Activated CD4-positive, alpha-beta T cell treated with anti-CD3 and anti-CD28 coated beads, Interleukin-2, amount 10 ng/mL, durations not matched to agents 24 days and 14 days (primary cell): ENCODE measurements at regions not wholly inside any gene's neighbourhood (a gene's known extent, or its start where the extent isn't known, plus 50 kb on each side); places are given as distances from the start of the nearest gene placed in this dataset.
A peak's percentile ranks its signal among the peaks of the same experiment; 100 is the strongest.

Experiments used
- DNase-seq: peaks from one replicate; pipeline ENCODE4 v3.0.0; 2022
- H3K27ac Mint-ChIP-seq: one replicate; pipeline ENCODE4 v1.8.0; 2022; ENCODE audit warnings: mild to moderate bottlenecking, mixed read lengths
- H3K27me3 Mint-ChIP-seq: one replicate; pipeline ENCODE4 v1.8.0; 2022; ENCODE audit warnings: mixed read lengths
- H3K36me3 Mint-ChIP-seq: one replicate; pipeline ENCODE4 v1.8.0; 2022; ENCODE audit warnings: low read depth, mild to moderate bottlenecking, mixed read lengths
- H3K4me1 Mint-ChIP-seq: one replicate; pipeline ENCODE4 v1.8.0; 2021; ENCODE audit warnings: mixed read lengths
- H3K4me3 Mint-ChIP-seq: one replicate; pipeline ENCODE4 v1.8.0; 2022; ENCODE audit warnings: mild to moderate bottlenecking, moderate library complexity, mixed read lengths
- H3K9me3 Mint-ChIP-seq: one replicate; pipeline ENCODE4 v1.8.0; 2021; ENCODE audit warnings: mixed read lengths
- intact Hi-C: fragments of 100-400 bp; cut with micrococcal nuclease; formaldehyde crosslinking; loops from one replicate; pipeline ENCODE4 v1.15.1; 2023

- Mint-ChIP-seq H3K4me1 (no peaks in the 10 kb centered on the region), H3K4me3 (no peak overlapping the region)
- intact Hi-C loops, result no loop called here
Measured at GRCh38 chr1:219477861-219478260, 135.0 kb downstream of the ZC3H11B start.

GRCh38 chr1:219476716-219477115 is 136.2 kb downstream of the ZC3H11B start:
- no peak for DNase-seq
- H3K27me3 Mint-ChIP-seq, result no peaks in the 10 kb centered on the region
- H3K27ac Mint-ChIP-seq, result no peak overlapping the region
- no peaks in the 10 kb centered on the region for H3K4me1 Mint-ChIP-seq
- intact Hi-C loops, result no loop called here
- H3K9me3 Mint-ChIP-seq, result no peaks in the 10 kb centered on the region
- H3K4me3 Mint-ChIP-seq, result no peak overlapping the region
- H3K36me3 Mint-ChIP-seq, result no peaks in the 10 kb centered on the region

More at GRCh38 chr1:219477861-219478260, 135.0 kb downstream of the ZC3H11B start:
- Mint-ChIP-seq H3K27me3 (no peaks in the 10 kb centered on the region), H3K27ac (no peak overlapping the region), H3K36me3 (no peaks in the 10 kb centered on the region), H3K9me3 (no peaks in the 10 kb centered on the region)
- DNase-seq, result no peak

GRCh38 chr1:219476116-219476515 is 136.8 kb downstream of the ZC3H11B start:
- H3K27me3 Mint-ChIP-seq, result no peaks in the 10 kb centered on the region
- no peak overlapping the region for H3K27ac Mint-ChIP-seq
- H3K4me1 Mint-ChIP-seq, result no peaks in the 10 kb centered on the region
- no peak for DNase-seq
- no peak overlapping the region for H3K4me3 Mint-ChIP-seq
- intact Hi-C loops, result no loop called here
- H3K36me3 Mint-ChIP-seq, result no peaks in the 10 kb centered on the region
- H3K9me3 Mint-ChIP-seq, result no peaks in the 10 kb centered on the region

DNA sequence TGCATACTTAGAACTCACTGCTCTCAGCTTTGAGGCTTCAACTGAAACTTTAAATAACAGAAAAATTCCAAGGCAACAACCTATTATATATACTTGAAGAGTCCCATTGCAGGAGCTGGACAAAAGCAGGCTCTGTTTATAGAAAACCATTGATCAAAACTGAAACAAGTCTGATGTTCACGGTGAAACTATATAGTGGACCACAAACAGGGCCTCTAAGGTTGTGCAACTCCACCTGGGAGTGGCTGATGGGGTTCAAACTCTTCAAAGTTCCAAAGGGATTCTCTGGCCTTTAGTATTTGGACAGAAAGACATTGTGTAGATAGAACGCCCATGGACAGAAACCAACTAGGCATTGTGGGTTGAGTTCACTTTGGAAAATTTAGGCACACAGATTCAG is 140.3 kb downstream of the ZC3H11B start:
- no peaks in the 10 kb centered on the region for H3K36me3 Mint-ChIP-seq
- intact Hi-C loops, result no loop called here
- no peaks in the 10 kb centered on the region for H3K4me1 Mint-ChIP-seq
- H3K27ac Mint-ChIP-seq, result no peak overlapping the region
- DNase-seq, result no peak
- no peak overlapping the region for H3K4me3 Mint-ChIP-seq
- H3K27me3 Mint-ChIP-seq, result no peaks in the 10 kb centered on the region
- H3K9me3 Mint-ChIP-seq, result peaks cover 5% of the 10 kb centered on the region

- peaks cover 1% of the 10 kb centered on the region for H3K4me1 Mint-ChIP-seq
- H3K27ac Mint-ChIP-seq, result peak overlapping the region; percentile 44
- no peaks in the 10 kb centered on the region for H3K27me3 Mint-ChIP-seq
- intact Hi-C loops, result loop anchor here (5.0 kb wide), 1 partner anchor 35 kb away; no protein-coding TSS in a partner anchor
- no peaks in the 10 kb centered on the region for H3K36me3 Mint-ChIP-seq
- H3K4me3 Mint-ChIP-seq, result no peak overlapping the region
- no peak for DNase-seq
- peaks cover 5% of the 10 kb centered on the region for H3K9me3 Mint-ChIP-seq
Measured at GRCh38 chr1:219467524-219467923, 145.4 kb downstream of the ZC3H11B start.

DNA sequence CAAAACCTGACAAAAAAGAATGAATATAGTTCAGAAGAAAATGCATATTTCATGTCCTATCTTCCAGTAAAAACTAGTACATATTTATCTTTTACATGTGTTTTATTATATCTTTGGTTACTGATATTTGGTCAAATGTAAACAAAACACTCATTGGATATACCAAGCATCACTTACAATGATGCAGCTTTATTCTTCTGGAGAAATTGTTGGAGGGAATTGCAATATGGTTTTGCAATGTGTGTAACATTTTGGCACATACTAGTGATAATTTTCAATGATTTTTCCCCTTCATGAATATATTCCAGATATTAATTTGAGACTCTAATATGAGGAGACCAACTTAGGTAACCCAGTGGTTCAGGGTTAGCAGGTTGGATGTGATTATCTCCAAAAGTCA is 146.1 kb downstream of the ZC3H11B start:
- peaks cover 5% of the 10 kb centered on the region for H3K9me3 Mint-ChIP-seq
- no peak overlapping the region for H3K27ac Mint-ChIP-seq
- peaks cover 6% of the 10 kb centered on the region for H3K4me1 Mint-ChIP-seq
- no peaks in the 10 kb centered on the region for H3K27me3 Mint-ChIP-seq
- DNase-seq, result no peak
- no peak overlapping the region for H3K4me3 Mint-ChIP-seq
- H3K36me3 Mint-ChIP-seq, result no peaks in the 10 kb centered on the region
- intact Hi-C loops, result loop anchor here (5.0 kb wide), 1 partner anchor 34 kb away; no protein-coding TSS in a partner anchor

- Mint-ChIP-seq H3K27me3 (no peaks in the 10 kb centered on the region), H3K4me1 (peaks cover 9% of the 10 kb centered on the region), H3K36me3 (no peaks in the 10 kb centered on the region), H3K9me3 (peaks cover 5% of the 10 kb centered on the region), H3K27ac (peak overlapping the region; percentile 80), H3K4me3 (no peak overlapping the region)
- no peak for DNase-seq
- intact Hi-C loops, result loop anchor here (5.0 kb wide), 1 partner anchor 33 kb away; no protein-coding TSS in a partner anchor
Measured at GRCh38 chr1:219465212-219466093, 147.5 kb downstream of the ZC3H11B start.

- H3K27ac Mint-ChIP-seq, result no peak overlapping the region
- H3K27me3 Mint-ChIP-seq, result no peaks in the 10 kb centered on the region
- no peaks in the 10 kb centered on the region for H3K36me3 Mint-ChIP-seq
- DNase-seq, result no peak
- H3K4me3 Mint-ChIP-seq, result no peak overlapping the region
- intact Hi-C loops, result no loop called here
- peaks cover 11% of the 10 kb centered on the region for H3K4me1 Mint-ChIP-seq
- H3K9me3 Mint-ChIP-seq, result peaks cover 5% of the 10 kb centered on the region
Measured at GRCh38 chr1:219463636-219464035, 149.3 kb downstream of the ZC3H11B start.

GRCh38 chr1:219461981-219462400 is 150.9 kb downstream of the ZC3H11B start:
- intact Hi-C loops, result no loop called here

GRCh38 chr1:219460896-219461815 is 151.7 kb downstream of the ZC3H11B start:
- intact Hi-C loops, result no loop called here
- no peaks in the 10 kb centered on the region for H3K9me3 Mint-ChIP-seq
- no peak overlapping the region for H3K4me3 Mint-ChIP-seq
- no peaks in the 10 kb centered on the region for H3K27me3 Mint-ChIP-seq
- H3K36me3 Mint-ChIP-seq, result no peaks in the 10 kb centered on the region
- peaks cover 11% of the 10 kb centered on the region for H3K4me1 Mint-ChIP-seq
- no peak for DNase-seq
- peak overlapping the region; percentile 6 for H3K27ac Mint-ChIP-seq

More at GRCh38 chr1:219461981-219462400, 150.9 kb downstream of the ZC3H11B start:
- Mint-ChIP-seq H3K9me3 (no peaks in the 10 kb centered on the region), H3K27me3 (no peaks in the 10 kb centered on the region), H3K4me3 (no peak overlapping the region), H3K36me3 (no peaks in the 10 kb centered on the region), H3K4me1 (peaks cover 11% of the 10 kb centered on the region), H3K27ac (peak overlapping the region; percentile 3)
- DNase-seq, result no peak

GRCh38 chr1:219460081-219460895 is 152.6 kb downstream of the ZC3H11B start:
- Mint-ChIP-seq H3K36me3 (no peaks in the 10 kb centered on the region), H3K4me1 (peaks cover 11% of the 10 kb centered on the region), H3K4me3 (no peak overlapping the region), H3K27me3 (no peaks in the 10 kb centered on the region), H3K9me3 (no peaks in the 10 kb centered on the region), H3K27ac (peak overlapping the region; percentile 6)
- DNase-seq, result no peak
- intact Hi-C loops, result no loop called here

- H3K27ac Mint-ChIP-seq, result no peak overlapping the region
- no peaks in the 10 kb centered on the region for H3K36me3 Mint-ChIP-seq
- DNase-seq, result no peak
- H3K4me1 Mint-ChIP-seq, result peaks cover 11% of the 10 kb centered on the region
- no peaks in the 10 kb centered on the region for H3K9me3 Mint-ChIP-seq
- no peaks in the 10 kb centered on the region for H3K27me3 Mint-ChIP-seq
- intact Hi-C loops, result no loop called here
- no peak overlapping the region for H3K4me3 Mint-ChIP-seq
Measured at GRCh38 chr1:219459351-219460080, 153.4 kb downstream of the ZC3H11B start.

- Mint-ChIP-seq H3K27ac (no peak overlapping the region), H3K4me1 (no peaks in the 10 kb centered on the region), H3K4me3 (no peak overlapping the region), H3K36me3 (no peaks in the 10 kb centered on the region), H3K9me3 (no peaks in the 10 kb centered on the region), H3K27me3 (peaks cover 2% of the 10 kb centered on the region)
- DNase-seq, result no peak
- intact Hi-C loops, result no loop called here
Measured at GRCh38 chr1:219446288-219446687, 166.6 kb downstream of the ZC3H11B start.
